Neural crest cell (in vitro differentiated cells): ENCODE measurements at regions not wholly inside any gene's neighbourhood (a gene's known extent, or its start where the extent isn't known, plus 50 kb on each side); places are given as distances from the start of the nearest gene placed in this dataset.
A peak's percentile ranks its signal among the peaks of the same experiment; 100 is the strongest.

ENCODE experiments used
- DNase-seq: peaks from one replicate; pipeline ENCODE4 v3.0.0; 2021; ENCODE audit warnings: low read depth, mixed read lengths, low spot score
- H3K27ac Mint-ChIP-seq: one replicate; pipeline ENCODE4 v1.8.0; 2021; ENCODE audit warnings: mild to moderate bottlenecking, mixed read lengths; ENCODE audit not compliant: unreplicated experiment
- H3K27me3 Mint-ChIP-seq: 2 replicates; pipeline ENCODE4 v1.8.0; 2021; ENCODE audit warnings: low read depth, mild to moderate bottlenecking, mixed read lengths
- H3K36me3 Mint-ChIP-seq: 2 replicates; pipeline ENCODE4 v1.8.0; 2021; ENCODE audit warnings: low read depth, mild to moderate bottlenecking, mixed read lengths
- H3K4me1 Mint-ChIP-seq: 2 replicates; pipeline ENCODE4 v1.8.0; 2021; ENCODE audit warnings: mixed read lengths
- H3K4me3 Mint-ChIP-seq: one replicate; pipeline ENCODE4 v1.8.0; 2021; ENCODE audit warnings: mild to moderate bottlenecking, mixed read lengths
- H3K9me3 Mint-ChIP-seq: 2 replicates; pipeline ENCODE4 v1.8.0; 2021; ENCODE audit warnings: mixed read lengths
- TF ChIP-seq, protein P1 (sequence below): fragments of 200-600 bp; sonication (generic); conservative IDR thresholded peaks from 2 replicates; pipeline ENCODE4 v1.5.0; 2021; ENCODE audit warnings: antibody characterized with exemption, mild to moderate bottlenecking

DNA sequence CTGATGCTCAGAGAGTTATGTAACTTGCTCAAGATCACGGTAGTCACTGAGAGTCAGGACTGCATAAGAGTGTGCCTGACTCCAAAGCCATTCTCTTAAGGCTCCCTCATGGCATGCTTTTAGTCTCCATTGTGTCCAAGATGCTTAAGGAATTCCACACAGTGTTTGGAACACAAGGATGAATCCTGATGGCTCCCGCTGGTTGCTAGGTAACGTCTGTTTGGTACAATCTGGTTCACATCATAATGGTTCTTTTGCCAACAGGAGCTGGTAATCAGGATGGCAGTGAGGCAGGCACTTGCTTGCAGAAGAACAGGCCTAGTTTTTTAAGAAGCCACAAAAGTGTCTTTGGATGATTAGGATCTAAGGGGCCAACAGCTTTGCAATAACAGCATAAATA, 436.5 kb upstream of the DAB1 start:
- TF ChIP-seq, protein P1, sequence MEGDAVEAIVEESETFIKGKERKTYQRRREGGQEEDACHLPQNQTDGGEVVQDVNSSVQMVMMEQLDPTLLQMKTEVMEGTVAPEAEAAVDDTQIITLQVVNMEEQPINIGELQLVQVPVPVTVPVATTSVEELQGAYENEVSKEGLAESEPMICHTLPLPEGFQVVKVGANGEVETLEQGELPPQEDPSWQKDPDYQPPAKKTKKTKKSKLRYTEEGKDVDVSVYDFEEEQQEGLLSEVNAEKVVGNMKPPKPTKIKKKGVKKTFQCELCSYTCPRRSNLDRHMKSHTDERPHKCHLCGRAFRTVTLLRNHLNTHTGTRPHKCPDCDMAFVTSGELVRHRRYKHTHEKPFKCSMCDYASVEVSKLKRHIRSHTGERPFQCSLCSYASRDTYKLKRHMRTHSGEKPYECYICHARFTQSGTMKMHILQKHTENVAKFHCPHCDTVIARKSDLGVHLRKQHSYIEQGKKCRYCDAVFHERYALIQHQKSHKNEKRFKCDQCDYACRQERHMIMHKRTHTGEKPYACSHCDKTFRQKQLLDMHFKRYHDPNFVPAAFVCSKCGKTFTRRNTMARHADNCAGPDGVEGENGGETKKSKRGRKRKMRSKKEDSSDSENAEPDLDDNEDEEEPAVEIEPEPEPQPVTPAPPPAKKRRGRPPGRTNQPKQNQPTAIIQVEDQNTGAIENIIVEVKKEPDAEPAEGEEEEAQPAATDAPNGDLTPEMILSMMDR = no peak
- no peak for DNase-seq
- Mint-ChIP-seq H3K27ac (peak overlapping the region; percentile 88), H3K4me3 (no peak overlapping the region), H3K9me3 (no peaks in the 10 kb centered on the region), H3K4me1 (peaks cover 11% of the 10 kb centered on the region), H3K36me3 (no peaks in the 10 kb centered on the region), H3K27me3 (no peaks in the 10 kb centered on the region)

DNA sequence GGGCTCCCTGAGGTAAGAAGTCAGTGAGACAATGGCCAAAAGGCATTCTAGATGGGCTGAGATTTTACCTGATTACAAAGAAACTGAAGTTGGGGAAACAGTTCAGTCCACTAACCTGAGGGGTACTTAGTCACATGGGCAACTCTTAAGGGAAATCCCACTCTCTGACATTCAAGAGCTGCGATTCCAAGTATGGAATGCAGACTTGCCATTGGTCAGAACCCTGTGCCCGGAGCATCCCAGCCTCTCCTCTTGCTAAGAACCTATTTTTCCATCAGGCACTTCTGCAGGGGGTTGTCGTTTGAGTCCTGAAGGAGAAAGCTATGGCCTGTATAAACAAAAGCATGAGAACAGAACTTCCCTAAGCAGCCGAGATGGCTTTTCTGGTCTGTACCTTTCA, 434.9 kb upstream of the DAB1 start:
- DNase-seq = no peak
- no peak overlapping the region for H3K4me3 Mint-ChIP-seq
- TF ChIP-seq, protein P1 = no peak
- H3K36me3 Mint-ChIP-seq = no peaks in the 10 kb centered on the region
- H3K27ac Mint-ChIP-seq = no peak overlapping the region
- H3K27me3 Mint-ChIP-seq = no peaks in the 10 kb centered on the region
- H3K4me1 Mint-ChIP-seq = peaks cover 23% of the 10 kb centered on the region
- H3K9me3 Mint-ChIP-seq = no peaks in the 10 kb centered on the region

DNA sequence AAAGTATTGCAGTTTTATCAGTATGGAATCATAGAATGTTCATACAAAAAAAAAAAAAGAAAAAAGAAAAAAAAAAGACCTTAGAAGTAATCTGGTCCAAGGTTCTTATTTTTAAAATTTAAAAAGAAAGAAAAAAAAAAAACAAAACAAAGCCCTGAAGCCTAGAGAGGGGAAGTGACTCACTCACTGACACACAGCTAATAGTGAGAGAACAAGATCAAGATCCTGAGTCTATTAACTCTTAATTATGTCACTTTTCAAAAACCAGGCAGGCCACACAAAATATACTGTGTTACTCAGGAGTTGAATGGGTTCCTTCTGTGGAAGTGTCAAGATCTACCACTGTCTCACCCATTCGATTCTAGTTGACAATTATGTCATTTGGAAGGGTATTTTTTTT, 433.9 kb upstream of the DAB1 start:
- no peak for DNase-seq
- Mint-ChIP-seq H3K27me3 (no peaks in the 10 kb centered on the region), H3K4me3 (no peak overlapping the region), H3K36me3 (no peaks in the 10 kb centered on the region), H3K4me1 (peaks cover 23% of the 10 kb centered on the region), H3K9me3 (no peaks in the 10 kb centered on the region), H3K27ac (no peak overlapping the region)
- TF ChIP-seq, protein P1 = no peak

DNA sequence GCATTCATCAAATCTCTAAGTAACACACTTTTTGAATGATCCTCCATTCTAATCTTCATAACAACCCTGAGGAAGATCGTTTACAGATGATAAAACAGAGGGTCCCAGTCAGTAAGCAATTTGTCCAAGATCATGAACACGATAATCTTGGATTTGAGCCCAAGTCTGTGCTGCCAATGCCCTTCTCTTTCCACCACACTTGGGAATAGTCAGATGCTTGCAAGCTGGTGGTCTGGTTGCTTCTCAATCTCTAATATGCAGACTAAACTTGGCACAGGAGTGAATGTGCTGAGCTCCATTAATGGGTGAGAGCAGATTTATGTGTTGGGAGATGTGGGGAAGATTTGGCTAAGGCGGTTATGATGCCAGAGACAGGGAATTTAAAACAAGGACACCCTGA, 430.6 kb upstream of the DAB1 start:
- no peak for DNase-seq
- H3K27me3 Mint-ChIP-seq = no peaks in the 10 kb centered on the region
- H3K4me3 Mint-ChIP-seq = no peak overlapping the region
- H3K9me3 Mint-ChIP-seq = no peaks in the 10 kb centered on the region
- peaks cover 15% of the 10 kb centered on the region for H3K4me1 Mint-ChIP-seq
- no peaks in the 10 kb centered on the region for H3K36me3 Mint-ChIP-seq
- TF ChIP-seq, protein P1 = no peak
- no peak overlapping the region for H3K27ac Mint-ChIP-seq

DNA sequence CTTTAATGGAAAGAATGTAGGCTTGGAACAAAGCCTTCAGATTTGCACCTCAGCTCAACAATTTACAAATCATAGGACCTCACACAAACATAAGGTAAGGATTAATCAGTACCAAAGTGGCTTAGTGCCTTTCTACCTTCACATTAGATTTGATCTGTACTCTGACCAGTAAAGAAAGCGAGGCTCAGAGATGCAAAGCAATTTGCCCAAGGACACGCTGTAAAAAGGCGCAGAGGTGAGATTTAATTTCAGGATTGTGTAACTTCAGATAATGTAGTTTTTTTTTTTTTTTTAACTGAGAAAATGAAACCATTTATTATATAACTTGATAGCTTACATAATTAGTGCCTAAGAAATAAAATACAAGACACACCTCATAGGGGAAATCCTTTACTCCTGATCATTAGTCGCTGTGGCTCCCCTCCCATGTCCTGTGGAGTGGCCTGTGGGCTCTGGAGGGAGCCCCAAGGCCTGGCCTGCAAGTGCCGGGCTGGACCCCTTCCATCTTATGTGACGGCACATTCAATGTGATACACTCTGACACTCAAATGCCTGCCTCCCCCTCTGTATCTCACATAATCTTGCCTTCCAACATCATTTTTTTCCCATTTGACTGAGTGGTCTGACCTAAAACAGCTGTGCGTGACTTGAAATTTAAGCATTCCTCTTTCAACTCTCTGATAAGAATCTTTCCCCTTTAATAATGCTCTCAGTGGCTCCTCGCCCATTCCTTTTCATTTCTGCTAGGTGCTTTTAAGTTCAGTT, 426.5 kb upstream of the DAB1 start:
- Mint-ChIP-seq H3K4me1 (peaks cover 15% of the 10 kb centered on the region), H3K4me3 (no peak overlapping the region), H3K27me3 (no peaks in the 10 kb centered on the region), H3K36me3 (no peaks in the 10 kb centered on the region), H3K27ac (no peak overlapping the region), H3K9me3 (no peaks in the 10 kb centered on the region)
- no peak for DNase-seq
- TF ChIP-seq, protein P1 = no peak
